Memory B cell (primary cell): ENCODE measurements at regions not wholly inside any gene's neighbourhood (a gene's known extent, or its start where the extent isn't known, plus 50 kb on each side); places are given as distances from the start of the nearest gene placed in this dataset.
"Not testable (repeated sequence)": the region's sequence is repeated elsewhere in the genome, so short reads cannot be mapped to it uniquely, and the experiment has no call there.

Source experiments
- ATAC-seq: fragments of 150-1000 bp; cut with Tn5 transposase; 2 replicates; pipeline ENCODE4 v1.10.0; 2021; ENCODE audit warnings: low read depth, mild to moderate bottlenecking, moderate library complexity
- DNase-seq, 2 donors: peaks; one replicate each; pipeline ENCODE4 v3.0.0; 2022; ENCODE audit warnings: low spot score in 2 of 2
- H3K27ac Mint-ChIP-seq: one replicate; pipeline ENCODE4 v1.8.0; 2022; ENCODE audit warnings: mild to moderate bottlenecking, moderate library complexity, mixed read lengths
- H3K27me3 Mint-ChIP-seq: one replicate; pipeline ENCODE4 v1.8.0; 2022; ENCODE audit warnings: mixed read lengths
- H3K36me3 Mint-ChIP-seq: one replicate; pipeline ENCODE4 v1.8.0; 2022; ENCODE audit warnings: mild to moderate bottlenecking, mixed read lengths
- H3K4me1 Mint-ChIP-seq: one replicate; pipeline ENCODE4 v1.8.0; 2022; ENCODE audit warnings: mixed read lengths
- H3K4me3 Mint-ChIP-seq: one replicate; pipeline ENCODE4 v1.8.0; 2022; ENCODE audit warnings: mild to moderate bottlenecking, moderate library complexity, mixed read lengths
- H3K9me3 Mint-ChIP-seq: one replicate; pipeline ENCODE4 v1.8.0; 2022; ENCODE audit warnings: mixed read lengths

- Mint-ChIP-seq H3K27ac (no peak overlapping the region), H3K4me1 (no peaks in the 10 kb centered on the region), H3K9me3 (no peaks in the 10 kb centered on the region), H3K27me3 (peaks cover 2% of the 10 kb centered on the region), H3K4me3 (no peak overlapping the region), H3K36me3 (no peaks in the 10 kb centered on the region)
- ATAC-seq (no peak), DNase-seq (no peak)
These were observed 190.7 kb downstream of the EXOC5 start for GRCh38 chr14:57078054-57078453.

DNA sequence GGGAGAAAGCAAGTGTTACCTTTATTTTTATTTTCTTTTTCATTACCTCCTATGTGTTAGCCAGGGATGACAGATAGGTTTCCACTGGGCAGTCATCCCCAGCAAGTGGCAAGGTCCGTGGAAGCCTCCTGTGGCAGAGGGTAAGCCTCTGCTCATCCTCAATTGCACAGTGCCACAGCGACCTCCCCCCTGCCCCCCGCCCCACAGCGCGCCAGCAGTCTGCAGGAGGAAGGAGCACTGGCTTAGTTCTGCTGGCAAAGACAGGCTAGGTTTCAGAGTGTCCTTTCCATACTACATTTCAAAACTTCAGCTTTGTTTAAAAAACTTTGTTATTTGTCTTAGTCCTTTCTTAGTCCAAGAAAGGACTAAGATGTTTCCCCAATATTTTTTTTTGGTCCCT, 194.7 kb downstream of the EXOC5 start:
- H3K9me3 Mint-ChIP-seq, result no peaks in the 10 kb centered on the region
- H3K36me3 Mint-ChIP-seq, result no peaks in the 10 kb centered on the region
- no peaks in the 10 kb centered on the region for H3K4me1 Mint-ChIP-seq
- peaks cover 1% of the 10 kb centered on the region for H3K27me3 Mint-ChIP-seq
- DNase-seq (no peak), ATAC-seq (no peak)
- no peak overlapping the region for H3K4me3 Mint-ChIP-seq
- H3K27ac Mint-ChIP-seq, result no peak overlapping the region

- DNase-seq (no peak), ATAC-seq (no peak)
- no peak overlapping the region for H3K4me3 Mint-ChIP-seq
- H3K27ac Mint-ChIP-seq, result no peak overlapping the region
- H3K9me3 Mint-ChIP-seq, result no peaks in the 10 kb centered on the region
- no peaks in the 10 kb centered on the region for H3K4me1 Mint-ChIP-seq
- H3K27me3 Mint-ChIP-seq, result peaks cover 5% of the 10 kb centered on the region
- no peaks in the 10 kb centered on the region for H3K36me3 Mint-ChIP-seq
These were observed 197.1 kb downstream of the EXOC5 start for GRCh38 chr14:57071639-57072038.

- Mint-ChIP-seq H3K4me3 (no peak overlapping the region), H3K9me3 (no peaks in the 10 kb centered on the region), H3K27ac (no peak overlapping the region), H3K27me3 (peaks cover 5% of the 10 kb centered on the region), H3K4me1 (no peaks in the 10 kb centered on the region), H3K36me3 (no peaks in the 10 kb centered on the region)
- ATAC-seq (no peak), DNase-seq (no peak)
These were observed 199.0 kb downstream of the EXOC5 start for GRCh38 chr14:57069702-57070101.

GRCh38 chr14:57068511-57068910, 200.2 kb downstream of the EXOC5 start:
- H3K27ac Mint-ChIP-seq, result no peak overlapping the region

DNA sequence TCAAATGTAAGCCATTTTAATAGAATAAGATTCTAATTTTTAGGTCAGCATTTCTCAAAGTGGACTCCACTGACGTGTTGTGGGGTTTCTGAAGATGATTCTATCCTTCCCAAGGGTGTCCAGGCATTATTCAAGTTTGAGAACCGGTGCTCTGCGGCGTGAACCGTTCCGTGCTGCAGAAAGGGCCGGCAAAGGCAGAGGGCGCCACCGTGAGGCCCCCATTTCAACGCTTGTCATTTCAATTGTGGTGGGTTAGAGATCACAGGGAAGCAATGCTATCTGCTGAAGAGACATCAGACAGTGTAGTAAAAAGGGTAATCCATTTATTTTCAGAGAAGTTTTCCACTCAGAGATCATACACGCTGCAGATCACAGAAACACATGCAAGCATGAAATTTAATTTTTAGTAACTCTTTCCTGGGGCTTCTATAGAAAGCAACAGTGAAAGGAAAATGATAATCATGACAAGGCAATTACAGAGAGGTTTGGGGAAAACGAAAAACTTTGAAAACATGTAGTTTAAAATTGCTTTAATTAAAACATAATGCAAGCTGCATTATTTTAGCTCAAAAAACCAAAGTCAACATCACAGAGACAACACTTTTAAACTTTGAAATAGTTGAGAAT, 201.7 kb downstream of the EXOC5 start:
- ATAC-seq (peak; percentile 70), DNase-seq (peak; percentile 22 to 38)
- H3K36me3 Mint-ChIP-seq, result no peaks in the 10 kb centered on the region
- no peak overlapping the region for H3K27ac Mint-ChIP-seq
- H3K4me3 Mint-ChIP-seq, result no peak overlapping the region
- H3K27me3 Mint-ChIP-seq, result peaks cover 11% of the 10 kb centered on the region
- no peaks in the 10 kb centered on the region for H3K9me3 Mint-ChIP-seq
- no peaks in the 10 kb centered on the region for H3K4me1 Mint-ChIP-seq

More at GRCh38 chr14:57068511-57068910, 200.2 kb downstream of the EXOC5 start:
- no peaks in the 10 kb centered on the region for H3K4me1 Mint-ChIP-seq
- peaks cover 5% of the 10 kb centered on the region for H3K27me3 Mint-ChIP-seq
- ATAC-seq (no peak), DNase-seq (no peak)
- H3K9me3 Mint-ChIP-seq, result no peaks in the 10 kb centered on the region
- no peaks in the 10 kb centered on the region for H3K36me3 Mint-ChIP-seq
- H3K4me3 Mint-ChIP-seq, result no peak overlapping the region

- ATAC-seq, result no peak
- peaks cover 11% of the 10 kb centered on the region for H3K27me3 Mint-ChIP-seq
- no peak overlapping the region for H3K27ac Mint-ChIP-seq
- no peak overlapping the region for H3K4me3 Mint-ChIP-seq
- H3K9me3 Mint-ChIP-seq, result no peaks in the 10 kb centered on the region
- no peaks in the 10 kb centered on the region for H3K4me1 Mint-ChIP-seq
- no peak for DNase-seq
- no peaks in the 10 kb centered on the region for H3K36me3 Mint-ChIP-seq
These were observed 202.2 kb downstream of the EXOC5 start for GRCh38 chr14:57066463-57066862.

DNA sequence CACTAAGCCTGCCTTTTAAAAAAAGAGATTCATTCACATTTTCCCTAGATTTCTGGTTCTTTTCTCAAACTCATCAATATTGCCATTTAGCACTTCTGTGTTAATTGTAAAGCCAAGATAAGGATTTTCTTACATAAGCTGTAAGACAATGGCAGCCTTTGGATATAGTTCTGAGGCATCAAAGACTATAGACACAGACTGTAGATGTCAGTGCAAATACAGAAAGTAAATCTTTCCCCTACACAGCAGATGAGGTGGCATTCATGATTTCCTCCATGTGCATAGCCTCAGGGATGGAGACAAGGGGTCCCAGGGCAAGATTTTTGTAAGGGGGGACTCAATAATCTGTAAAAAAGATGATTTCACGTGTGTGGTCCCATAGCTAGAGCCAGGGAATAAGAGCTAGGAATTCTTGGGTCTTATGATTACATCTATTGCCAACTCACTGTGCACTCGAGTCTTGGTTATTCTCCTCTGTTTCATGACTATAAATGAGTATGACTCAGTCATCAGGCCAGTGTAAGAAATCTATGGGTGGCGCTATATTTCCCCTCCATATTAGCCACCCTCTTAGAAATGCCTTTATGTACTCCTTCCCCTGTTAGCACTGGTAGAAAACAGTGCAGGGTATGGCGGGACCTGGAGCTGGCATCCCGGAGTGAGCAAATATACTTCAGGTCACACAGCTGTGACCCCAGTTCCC, 207.5 kb downstream of the EXOC5 start:
- no peak overlapping the region for H3K27ac Mint-ChIP-seq
- peaks cover 6% of the 10 kb centered on the region for H3K27me3 Mint-ChIP-seq
- no peaks in the 10 kb centered on the region for H3K4me1 Mint-ChIP-seq
- no peak overlapping the region for H3K4me3 Mint-ChIP-seq
- ATAC-seq, result no peak
- DNase-seq, result no peak
- no peaks in the 10 kb centered on the region for H3K36me3 Mint-ChIP-seq
- H3K9me3 Mint-ChIP-seq, result no peaks in the 10 kb centered on the region

- DNase-seq (no peak), ATAC-seq (no peak)
- H3K9me3 Mint-ChIP-seq, result no peaks in the 10 kb centered on the region
- H3K27ac Mint-ChIP-seq, result no peak overlapping the region
- H3K27me3 Mint-ChIP-seq, result peaks cover 6% of the 10 kb centered on the region
- H3K4me3 Mint-ChIP-seq, result no peak overlapping the region
- H3K36me3 Mint-ChIP-seq, result no peaks in the 10 kb centered on the region
- no peaks in the 10 kb centered on the region for H3K4me1 Mint-ChIP-seq
These were observed 208.3 kb downstream of the EXOC5 start for GRCh38 chr14:57060276-57060955.

DNA sequence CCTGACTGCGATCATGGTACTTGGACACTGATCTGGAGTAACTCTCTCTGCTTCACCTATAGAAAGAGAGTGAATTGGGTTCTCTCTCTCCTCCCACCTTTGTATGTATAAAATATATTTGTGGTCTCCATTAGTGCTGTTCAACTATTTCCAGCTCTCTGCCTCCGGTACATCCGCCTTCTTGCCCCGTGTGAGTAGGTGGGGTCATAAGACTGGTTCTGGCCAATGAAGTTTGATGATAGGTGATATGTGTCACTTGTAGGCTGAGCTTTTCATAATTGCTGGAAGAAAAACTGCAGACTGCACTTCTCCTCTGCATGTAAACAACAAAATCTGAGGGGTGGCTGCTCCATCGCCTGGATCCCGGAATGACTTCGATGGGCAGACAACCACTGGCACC, 210.4 kb downstream of the EXOC5 start:
- peaks cover 11% of the 10 kb centered on the region for H3K27me3 Mint-ChIP-seq
- no peak for ATAC-seq
- no peak overlapping the region for H3K27ac Mint-ChIP-seq
- no peaks in the 10 kb centered on the region for H3K36me3 Mint-ChIP-seq
- no peaks in the 10 kb centered on the region for H3K9me3 Mint-ChIP-seq
- no peak for DNase-seq
- no peaks in the 10 kb centered on the region for H3K4me1 Mint-ChIP-seq
- no peak overlapping the region for H3K4me3 Mint-ChIP-seq

- DNase-seq (no peak), ATAC-seq (no peak)
- H3K27me3 Mint-ChIP-seq, result peaks cover 11% of the 10 kb centered on the region
- H3K9me3 Mint-ChIP-seq, result no peaks in the 10 kb centered on the region
- H3K4me3 Mint-ChIP-seq, result no peak overlapping the region
- no peaks in the 10 kb centered on the region for H3K36me3 Mint-ChIP-seq
- H3K27ac Mint-ChIP-seq, result no peak overlapping the region
- no peaks in the 10 kb centered on the region for H3K4me1 Mint-ChIP-seq
These were observed 210.9 kb downstream of the EXOC5 start for GRCh38 chr14:57057803-57058202.

- not testable (repeated sequence) for H3K27ac Mint-ChIP-seq, DNase-seq, H3K9me3 Mint-ChIP-seq, ATAC-seq, H3K4me3 Mint-ChIP-seq, H3K36me3 Mint-ChIP-seq, H3K4me1 Mint-ChIP-seq
- peaks cover 10% of the 10 kb centered on the region for H3K27me3 Mint-ChIP-seq
These were observed 212.2 kb downstream of the EXOC5 start for GRCh38 chr14:57056522-57056921.

DNA sequence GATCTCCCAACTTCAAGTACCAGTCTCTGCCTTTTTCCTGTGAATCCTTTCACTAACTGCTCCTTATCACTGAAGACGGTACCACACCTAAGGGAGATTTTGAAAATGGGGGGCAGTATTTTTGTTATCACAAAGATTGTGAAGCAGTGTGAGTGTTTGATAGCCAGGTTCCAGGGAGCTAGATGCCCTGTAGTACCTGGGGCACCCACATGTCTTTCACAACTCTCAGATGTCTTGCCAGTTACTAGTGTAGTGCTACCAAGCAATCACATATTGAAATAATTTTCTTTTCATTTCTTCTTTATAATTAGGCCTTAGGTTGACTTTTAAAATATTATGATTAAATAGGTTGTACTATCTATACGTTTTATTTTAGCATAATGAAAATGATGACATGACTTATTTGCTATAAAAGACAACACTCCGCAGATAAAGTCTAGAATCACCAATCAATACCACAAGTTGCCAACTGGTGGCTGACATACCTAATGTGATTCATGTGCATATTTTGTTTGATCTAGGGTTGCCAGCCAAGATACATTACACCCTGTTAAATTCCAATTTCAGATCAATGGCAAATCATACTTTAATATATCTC, 215.9 kb downstream of the EXOC5 start:
- Mint-ChIP-seq H3K27me3 (peaks cover 17% of the 10 kb centered on the region), H3K4me1 (peaks cover 2% of the 10 kb centered on the region), H3K9me3 (no peaks in the 10 kb centered on the region), H3K36me3 (no peaks in the 10 kb centered on the region), H3K4me3 (no peak overlapping the region), H3K27ac (no peak overlapping the region)
- DNase-seq (no peak), ATAC-seq (no peak)

GRCh38 chr14:57051633-57052032, 217.1 kb downstream of the EXOC5 start:
- H3K36me3 Mint-ChIP-seq, result no peaks in the 10 kb centered on the region
- H3K4me1 Mint-ChIP-seq, result peaks cover 2% of the 10 kb centered on the region

More at GRCh38 chr14:57051633-57052032, 217.1 kb downstream of the EXOC5 start:
- ATAC-seq, result no peak
- no peak overlapping the region for H3K27ac Mint-ChIP-seq
- no peak for DNase-seq
- no peak overlapping the region for H3K4me3 Mint-ChIP-seq
- peaks cover 17% of the 10 kb centered on the region for H3K27me3 Mint-ChIP-seq
- H3K9me3 Mint-ChIP-seq, result no peaks in the 10 kb centered on the region
